GM18858 (cell line): ENCODE measurements at regions not wholly inside any gene's neighbourhood (a gene's known extent, or its start where the extent isn't known, plus 50 kb on each side); places are given as distances from the start of the nearest gene placed in this dataset.
"Not testable (repeated sequence)": the region's sequence is repeated elsewhere in the genome, so short reads cannot be mapped to it uniquely, and the experiment has no call there.

Source experiments
- ATAC-seq: cut with Tn5 transposase; IDR thresholded peaks from one replicate; pipeline ENCODE4 v1.9.1; 2021; ENCODE audit not compliant: unreplicated experiment

DNA sequence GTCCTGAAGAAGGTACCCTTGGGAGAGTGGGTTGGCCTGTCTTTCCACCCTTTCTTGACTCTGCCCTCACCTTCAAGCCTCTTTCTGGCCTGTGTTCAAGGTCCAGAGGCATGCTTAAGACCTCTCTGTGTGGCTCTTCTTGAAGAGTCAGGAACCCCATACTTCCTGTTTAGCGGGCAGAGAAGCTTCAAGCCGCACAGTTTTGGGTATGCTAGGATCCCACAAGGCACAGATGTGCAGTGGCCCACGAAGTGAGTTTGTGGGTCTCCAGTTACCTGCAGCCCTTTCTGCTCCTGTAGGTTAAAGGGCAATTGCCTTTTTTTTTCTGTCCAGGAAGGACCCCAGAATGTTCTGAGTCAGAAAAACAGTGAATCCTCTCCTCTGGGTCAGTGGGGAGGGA is 87.4 kb upstream of the FCGR1A start:
- ATAC-seq: not testable (repeated sequence)

DNA sequence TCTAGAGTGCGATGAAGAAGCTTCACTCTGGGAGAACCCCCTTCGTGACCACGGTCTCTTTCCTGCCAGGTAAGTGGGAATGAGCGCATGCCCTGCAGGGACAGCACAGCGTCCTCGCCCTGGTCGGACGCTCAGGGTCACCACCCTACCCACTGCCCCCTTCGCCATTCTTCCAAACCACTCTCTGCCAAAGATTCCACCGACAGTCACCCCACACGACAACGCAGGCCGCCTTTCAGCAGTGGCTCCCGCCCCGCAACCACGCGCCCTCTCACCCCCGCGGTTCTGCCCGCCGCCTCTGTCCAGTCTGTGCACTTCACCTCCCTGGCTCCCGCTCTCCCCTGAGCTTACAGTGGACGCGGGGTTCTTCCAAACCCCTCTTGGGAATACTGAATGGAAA is 82.3 kb upstream of the FCGR1A start:
- not testable (repeated sequence) for ATAC-seq

DNA sequence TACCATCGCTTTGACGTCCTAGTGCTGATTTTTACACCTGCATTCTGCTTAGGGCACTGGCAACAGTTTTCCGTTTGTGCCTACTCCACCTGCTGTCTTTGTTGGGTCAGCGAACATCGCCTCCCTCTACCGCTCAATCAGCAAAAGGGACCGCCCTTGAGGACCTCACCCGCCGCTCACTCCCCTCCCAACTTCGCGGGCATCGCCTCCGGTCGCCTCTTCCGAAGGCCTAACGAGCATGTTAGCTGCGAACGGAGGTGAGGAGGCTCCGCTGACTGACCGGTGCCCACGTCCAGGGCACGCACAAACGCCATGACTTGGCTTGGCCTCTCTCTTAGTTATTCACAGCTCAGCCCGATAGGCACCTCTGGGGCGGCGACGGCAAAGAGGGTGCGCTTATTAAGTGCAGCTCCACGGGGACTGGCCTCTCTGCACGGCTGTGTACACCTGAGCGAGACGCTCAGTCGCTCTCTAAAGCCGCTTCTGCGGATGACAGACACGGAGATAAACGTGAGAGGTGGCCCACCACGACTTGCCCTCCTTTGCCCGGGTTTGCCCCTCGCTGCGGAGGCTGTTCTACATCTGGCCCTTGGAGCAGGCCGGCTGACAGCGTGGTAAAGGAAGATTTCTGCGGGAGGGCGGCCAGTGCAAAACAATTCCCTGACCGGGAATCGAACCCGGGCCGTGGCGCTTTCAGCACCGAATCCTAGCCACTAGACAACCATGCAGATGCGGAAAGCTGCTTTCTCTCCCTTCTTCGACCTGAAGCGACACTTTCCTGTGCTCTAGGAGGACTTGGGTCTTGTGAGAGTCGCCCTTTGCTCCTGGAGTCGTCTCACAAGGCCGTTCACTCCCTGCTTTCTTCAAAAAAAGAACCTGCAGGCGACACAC is 81.6 kb upstream of the FCGR1A start:
- not testable (repeated sequence) for ATAC-seq

DNA sequence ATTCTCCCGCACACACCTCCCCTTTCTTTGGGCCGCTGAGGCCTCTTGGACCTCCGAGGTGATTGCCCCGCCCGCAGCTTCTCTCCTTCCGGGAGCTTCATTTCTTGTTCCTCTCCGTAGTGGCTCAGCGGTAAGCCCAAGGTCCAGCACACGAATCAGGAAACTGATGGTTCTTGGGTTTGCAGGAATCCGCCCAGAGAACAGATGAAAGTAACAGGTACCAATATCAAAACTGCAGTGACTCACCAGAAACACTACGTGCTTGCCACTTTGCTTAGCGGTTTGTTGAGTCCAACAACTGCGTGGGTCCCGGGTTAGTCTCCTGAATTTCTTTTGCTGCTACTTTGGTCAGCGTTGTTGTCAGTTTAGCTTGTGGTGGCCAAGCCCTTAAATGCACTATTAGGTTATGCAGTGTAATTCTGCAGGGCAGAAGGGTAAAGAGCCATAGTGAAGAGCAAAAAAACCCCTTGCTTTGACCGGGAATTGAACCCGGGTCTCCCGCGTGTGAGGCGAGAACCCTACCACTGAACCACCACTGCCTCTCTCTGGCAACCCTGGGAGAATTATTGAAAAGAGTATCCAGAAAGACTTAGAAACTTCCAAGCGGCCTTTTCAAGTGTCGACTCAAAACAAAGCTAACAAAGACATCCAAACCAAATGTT is 74.2 kb upstream of the FCGR1A start:
- ATAC-seq: peak; percentile 86

DNA sequence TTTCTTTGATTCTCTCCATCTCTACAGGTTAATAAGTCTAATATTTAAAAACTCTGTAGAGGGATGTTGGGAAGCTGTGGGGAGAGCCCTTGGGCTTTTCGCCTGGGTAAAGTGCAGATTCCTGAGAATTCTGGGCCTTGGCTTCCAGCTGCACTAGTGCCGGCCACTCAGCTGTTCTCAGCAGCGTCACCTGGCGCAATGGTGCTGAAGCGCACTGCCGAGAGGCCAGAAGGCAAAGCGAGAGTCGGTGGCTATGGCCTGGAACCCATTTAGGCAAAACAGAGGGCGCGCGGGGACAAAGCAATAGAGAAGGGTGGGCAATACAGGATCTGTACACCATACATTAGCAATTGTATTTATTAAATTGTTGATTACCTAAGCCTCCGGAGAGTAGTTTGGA is 70.8 kb upstream of the FCGR1A start:
- ATAC-seq: not testable (repeated sequence)

DNA sequence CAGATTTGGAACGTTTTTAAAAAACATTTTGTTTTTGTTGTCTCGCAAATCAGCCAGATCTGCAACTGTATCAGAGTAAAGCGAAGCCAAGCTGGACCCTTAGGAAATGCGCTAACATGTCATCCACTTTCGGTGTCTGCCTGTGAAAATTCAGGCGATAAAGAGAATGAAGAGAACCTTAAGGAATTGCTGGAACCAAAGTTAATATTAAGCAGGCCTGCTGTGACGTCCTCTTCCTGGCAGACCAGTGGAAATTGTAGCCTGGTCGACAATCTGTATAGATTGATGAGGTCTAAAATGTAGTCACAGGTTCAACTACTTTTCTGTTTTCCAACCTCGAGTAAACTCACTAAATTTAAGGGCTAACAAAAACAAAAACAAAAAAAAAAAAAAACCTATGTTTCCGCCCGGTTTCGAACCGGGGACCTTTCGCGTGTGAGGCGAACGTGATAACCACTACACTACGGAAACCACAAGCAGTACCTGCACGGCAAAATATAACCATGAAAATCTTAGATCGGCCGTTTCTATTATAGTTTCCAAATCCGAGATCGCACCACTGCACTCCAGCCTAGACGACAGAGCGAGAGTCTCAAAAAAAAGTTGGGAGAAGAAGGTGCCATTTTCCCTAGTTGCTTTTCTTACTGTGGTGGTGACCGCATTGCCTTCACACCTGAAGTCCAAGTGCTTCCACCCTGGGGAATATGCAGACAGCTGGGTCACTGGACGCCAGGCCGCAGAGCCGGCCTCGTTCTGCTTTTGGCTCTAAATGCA is 70.2 kb upstream of the FCGR1A start:
- ATAC-seq: not testable (repeated sequence)

DNA sequence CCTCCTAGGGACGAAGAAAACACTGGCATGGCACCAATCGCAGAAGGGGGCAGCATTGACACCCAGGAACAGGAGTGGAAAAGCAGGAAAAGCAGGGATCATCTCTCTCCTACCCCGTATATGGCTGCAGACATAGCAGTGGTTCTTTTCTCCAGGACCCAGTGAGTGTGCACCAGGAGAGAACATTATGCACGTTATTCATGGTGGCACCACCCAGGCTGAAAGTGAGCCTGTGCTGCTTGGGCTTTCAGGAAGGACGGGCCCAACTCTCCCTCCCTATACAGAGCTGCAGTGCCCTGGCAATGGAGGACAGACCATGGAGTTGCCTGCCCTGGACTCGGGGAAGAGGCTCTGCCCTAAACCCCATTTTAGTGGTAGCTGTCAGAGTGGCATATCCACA is 69.0 kb upstream of the FCGR1A start:
- ATAC-seq: not testable (repeated sequence)

DNA sequence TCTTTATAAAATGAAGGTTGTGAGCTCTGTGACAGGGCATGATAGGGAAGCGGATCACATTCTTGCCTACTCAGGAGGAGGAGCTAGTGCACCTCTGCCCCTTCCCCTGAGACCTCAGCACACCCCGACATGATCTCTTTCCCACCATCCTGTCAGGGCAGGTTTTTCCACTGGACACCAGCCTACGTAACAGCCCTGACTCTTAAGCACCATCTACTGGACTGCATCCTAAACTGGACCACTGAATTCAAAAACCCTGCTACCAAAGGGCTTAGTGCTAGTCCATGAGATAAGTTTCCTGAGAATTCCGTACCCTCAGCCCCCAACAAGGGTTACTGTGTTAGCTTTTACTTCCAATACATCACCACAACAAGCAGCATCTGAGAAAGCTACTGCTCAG is 68.5 kb upstream of the FCGR1A start:
- ATAC-seq: not testable (repeated sequence)

DNA sequence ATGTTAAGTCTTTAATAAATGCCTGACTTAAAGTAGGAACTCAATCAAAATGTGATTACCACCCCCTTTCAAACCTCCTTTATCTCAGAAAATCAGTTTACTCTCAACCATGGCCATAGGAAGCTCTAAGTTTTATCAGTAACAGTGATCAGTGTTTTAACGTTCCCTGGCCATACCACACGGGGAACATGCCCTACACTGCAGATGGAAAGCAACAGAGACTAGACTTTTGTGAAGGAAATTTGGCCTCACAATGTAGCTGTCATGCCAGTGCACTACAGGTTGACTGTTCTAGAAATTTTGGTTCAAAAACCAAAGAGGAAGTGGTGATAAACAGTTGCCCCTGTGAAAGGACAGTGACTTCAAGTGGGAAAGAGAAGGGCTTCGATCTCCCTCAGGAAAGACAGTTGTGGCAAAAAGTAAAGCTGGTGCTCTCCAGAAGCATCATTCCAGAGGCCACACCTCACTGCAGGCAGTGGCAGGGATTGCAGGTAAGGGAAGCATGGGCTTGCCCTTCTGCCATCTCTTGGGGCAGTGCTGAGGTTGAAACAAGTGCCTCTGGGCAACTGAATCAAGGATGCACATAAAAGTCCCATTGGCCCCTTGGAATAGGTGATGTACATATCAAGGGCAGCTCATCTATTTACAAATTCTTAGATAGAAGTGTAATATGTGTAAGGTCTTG is 57.7 kb upstream of the FCGR1A start:
- not testable (repeated sequence) for ATAC-seq

DNA sequence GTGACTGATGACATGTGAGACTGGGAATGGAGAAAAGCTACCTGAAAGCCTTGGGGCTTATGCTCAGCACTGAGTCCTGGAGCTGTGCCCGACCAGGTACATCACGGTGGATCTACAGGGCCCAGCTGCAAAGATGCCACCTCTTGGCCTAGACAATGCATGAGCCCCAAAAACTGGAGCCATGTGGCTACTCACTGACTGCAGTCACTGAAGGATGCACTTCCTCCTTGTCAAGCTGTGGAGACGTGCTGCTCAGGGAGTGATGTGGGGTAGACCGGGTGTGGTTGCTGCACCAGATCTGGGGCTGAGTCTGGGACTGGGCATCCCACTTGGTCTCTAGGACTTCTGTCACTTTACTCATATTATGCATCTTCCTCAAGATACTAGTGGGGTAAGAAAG is 55.8 kb upstream of the FCGR1A start:
- not testable (repeated sequence) for ATAC-seq

DNA sequence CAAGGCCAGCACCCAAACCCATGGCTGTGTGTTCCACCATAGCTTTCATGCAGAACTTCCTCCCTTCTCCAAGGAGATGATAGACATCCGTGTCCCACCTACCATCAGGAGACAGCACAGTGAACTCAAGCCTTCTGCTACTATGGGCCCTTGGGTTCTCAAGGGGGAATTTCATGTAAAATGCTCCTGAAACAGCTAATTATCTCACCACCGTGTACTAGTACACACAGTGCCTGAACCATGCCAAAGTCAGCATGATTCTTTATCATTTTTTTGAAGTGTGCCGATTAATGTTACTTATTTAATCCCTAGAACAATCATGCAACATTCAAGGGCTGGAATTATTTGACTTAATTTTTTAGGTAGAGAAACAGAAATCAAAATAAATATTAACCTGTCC is 53.9 kb upstream of the FCGR1A start:
- ATAC-seq: not testable (repeated sequence)
